HCT116 (cell line): ENCODE measurements at regions not wholly inside any gene's neighbourhood (a gene's known extent, or its start where the extent isn't known, plus 50 kb on each side); places are given as distances from the start of the nearest gene placed in this dataset.
"Not testable (repeated sequence)": the region's sequence is repeated elsewhere in the genome, so short reads cannot be mapped to it uniquely, and the experiment has no call there.

Source experiments
- ELF1 ChIP-seq: IDR thresholded peaks from 2 replicates; pipeline ENCODE4 v1.6.1; 2012; ENCODE audit warnings: low read depth, borderline replicate concordance
- EZH2 ChIP-seq: fragments of 200-600 bp; sonication (generic); IDR thresholded peaks from 2 replicates; pipeline ENCODE4 v1.6.1; 2017; ENCODE audit warnings: antibody characterized with exemption, mixed run types
- JUND ChIP-seq: IDR thresholded peaks from 2 replicates; pipeline ENCODE4 v1.6.1; 2012
- POLR2A ChIP-seq: IDR thresholded peaks from 2 replicates; pipeline ENCODE4 v1.7.0; 2011; ENCODE audit warnings: borderline replicate concordance; ENCODE audit not compliant: insufficient read depth, insufficient read length; ENCODE audit errors: extremely low read depth
- RAD21 ChIP-seq: IDR thresholded peaks from 2 replicates; pipeline ENCODE4 v1.6.1; 2012; ENCODE audit warnings: low read depth, mild to moderate bottlenecking
- SIN3A ChIP-seq: IDR thresholded peaks from 2 replicates; pipeline ENCODE4 v1.6.1; 2012; ENCODE audit warnings: low read depth
- SRF ChIP-seq: IDR thresholded peaks from 2 replicates; pipeline ENCODE4 v1.6.1; 2012; ENCODE audit warnings: low read depth
- TCF7L2 ChIP-seq: IDR thresholded peaks from 2 replicates; pipeline ENCODE4 v1.7.0; 2011; ENCODE audit warnings: borderline replicate concordance, inconsistent platforms; ENCODE audit not compliant: insufficient read depth, insufficient read length; ENCODE audit errors: extremely low read depth
- ZNF274 ChIP-seq: fragments of 200-500 bp; sonication (Bioruptor generic); IDR thresholded peaks from 2 replicates; pipeline ENCODE4 v1.6.1; 2014; ENCODE audit warnings: mild to moderate bottlenecking, low read depth, low read length, inconsistent platforms
- TF ChIP-seq, protein P1 (sequence below), 3 experiments: fragments of 200-600 bp in 1 of 3; sonication (generic) in 1 of 3; IDR thresholded peaks in 2 of 3; conservative IDR thresholded peaks in 1 of 3; 2 replicates each; pipeline ENCODE4 v1.5.1; 2012 to 2017; ENCODE audit warnings: low read depth in 2 of 3, low read length in 2 of 3, antibody characterized with exemption in 1 of 3, borderline replicate concordance in 1 of 3, control low read depth in 1 of 3, mild to moderate bottlenecking in 1 of 3, mixed read lengths in 1 of 3, mixed run types in 1 of 3, moderate library complexity in 1 of 3; ENCODE audit not compliant: insufficient read depth in 1 of 3
- TF ChIP-seq, protein P2 (sequence below): IDR thresholded peaks from 2 replicates; pipeline ENCODE4 v1.6.1; 2012; ENCODE audit warnings: low read depth
- TF ChIP-seq, protein P3 (sequence below): IDR thresholded peaks from 2 replicates; pipeline ENCODE4 v1.6.1; 2012

DNA sequence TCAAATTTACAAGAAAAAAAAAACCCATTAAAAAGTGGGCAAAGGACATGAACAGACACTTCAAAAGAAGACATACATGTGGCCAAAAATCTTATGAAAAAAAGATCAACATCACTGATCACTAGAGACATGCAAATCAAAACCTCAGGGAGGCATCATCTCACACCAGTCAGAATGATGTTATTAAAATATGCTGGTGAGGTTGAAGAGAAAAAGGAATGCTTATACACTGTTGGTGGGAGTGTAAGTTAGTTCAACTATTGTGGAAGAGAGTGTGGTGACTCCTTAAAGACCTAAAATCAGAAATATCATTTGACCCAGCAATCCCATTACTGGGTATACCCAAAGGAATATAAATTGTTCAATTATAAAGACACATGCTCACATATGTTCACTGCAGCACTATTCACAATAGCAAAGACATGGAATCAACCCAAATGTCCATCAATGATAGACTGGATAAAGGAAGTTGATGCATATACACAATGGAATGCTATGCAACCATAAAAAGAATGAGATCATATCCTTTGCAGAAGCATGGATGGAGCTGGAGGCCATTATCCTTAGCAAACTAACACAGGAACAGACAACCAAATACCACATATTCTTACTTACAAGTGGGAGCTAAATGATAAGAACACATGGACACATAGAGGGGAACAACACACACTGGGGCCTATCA, 100.3 kb upstream of the GALNT15 start:
- TF ChIP-seq, protein P1, sequence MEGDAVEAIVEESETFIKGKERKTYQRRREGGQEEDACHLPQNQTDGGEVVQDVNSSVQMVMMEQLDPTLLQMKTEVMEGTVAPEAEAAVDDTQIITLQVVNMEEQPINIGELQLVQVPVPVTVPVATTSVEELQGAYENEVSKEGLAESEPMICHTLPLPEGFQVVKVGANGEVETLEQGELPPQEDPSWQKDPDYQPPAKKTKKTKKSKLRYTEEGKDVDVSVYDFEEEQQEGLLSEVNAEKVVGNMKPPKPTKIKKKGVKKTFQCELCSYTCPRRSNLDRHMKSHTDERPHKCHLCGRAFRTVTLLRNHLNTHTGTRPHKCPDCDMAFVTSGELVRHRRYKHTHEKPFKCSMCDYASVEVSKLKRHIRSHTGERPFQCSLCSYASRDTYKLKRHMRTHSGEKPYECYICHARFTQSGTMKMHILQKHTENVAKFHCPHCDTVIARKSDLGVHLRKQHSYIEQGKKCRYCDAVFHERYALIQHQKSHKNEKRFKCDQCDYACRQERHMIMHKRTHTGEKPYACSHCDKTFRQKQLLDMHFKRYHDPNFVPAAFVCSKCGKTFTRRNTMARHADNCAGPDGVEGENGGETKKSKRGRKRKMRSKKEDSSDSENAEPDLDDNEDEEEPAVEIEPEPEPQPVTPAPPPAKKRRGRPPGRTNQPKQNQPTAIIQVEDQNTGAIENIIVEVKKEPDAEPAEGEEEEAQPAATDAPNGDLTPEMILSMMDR (IDR thresholded peaks at IDR 0.05 in 2 of 3, conservative IDR thresholded peaks at IDR 0.05 in 1 of 3; ENCODE audit: borderline replicate concordance in 1 of 3, insufficient read depth in 1 of 3, low read depth in 2 of 3, low read length in 2 of 3) = not testable (repeated sequence)
- TF ChIP-seq, protein P2, sequence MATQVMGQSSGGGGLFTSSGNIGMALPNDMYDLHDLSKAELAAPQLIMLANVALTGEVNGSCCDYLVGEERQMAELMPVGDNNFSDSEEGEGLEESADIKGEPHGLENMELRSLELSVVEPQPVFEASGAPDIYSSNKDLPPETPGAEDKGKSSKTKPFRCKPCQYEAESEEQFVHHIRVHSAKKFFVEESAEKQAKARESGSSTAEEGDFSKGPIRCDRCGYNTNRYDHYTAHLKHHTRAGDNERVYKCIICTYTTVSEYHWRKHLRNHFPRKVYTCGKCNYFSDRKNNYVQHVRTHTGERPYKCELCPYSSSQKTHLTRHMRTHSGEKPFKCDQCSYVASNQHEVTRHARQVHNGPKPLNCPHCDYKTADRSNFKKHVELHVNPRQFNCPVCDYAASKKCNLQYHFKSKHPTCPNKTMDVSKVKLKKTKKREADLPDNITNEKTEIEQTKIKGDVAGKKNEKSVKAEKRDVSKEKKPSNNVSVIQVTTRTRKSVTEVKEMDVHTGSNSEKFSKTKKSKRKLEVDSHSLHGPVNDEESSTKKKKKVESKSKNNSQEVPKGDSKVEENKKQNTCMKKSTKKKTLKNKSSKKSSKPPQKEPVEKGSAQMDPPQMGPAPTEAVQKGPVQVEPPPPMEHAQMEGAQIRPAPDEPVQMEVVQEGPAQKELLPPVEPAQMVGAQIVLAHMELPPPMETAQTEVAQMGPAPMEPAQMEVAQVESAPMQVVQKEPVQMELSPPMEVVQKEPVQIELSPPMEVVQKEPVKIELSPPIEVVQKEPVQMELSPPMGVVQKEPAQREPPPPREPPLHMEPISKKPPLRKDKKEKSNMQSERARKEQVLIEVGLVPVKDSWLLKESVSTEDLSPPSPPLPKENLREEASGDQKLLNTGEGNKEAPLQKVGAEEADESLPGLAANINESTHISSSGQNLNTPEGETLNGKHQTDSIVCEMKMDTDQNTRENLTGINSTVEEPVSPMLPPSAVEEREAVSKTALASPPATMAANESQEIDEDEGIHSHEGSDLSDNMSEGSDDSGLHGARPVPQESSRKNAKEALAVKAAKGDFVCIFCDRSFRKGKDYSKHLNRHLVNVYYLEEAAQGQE = not testable (repeated sequence)
- not testable (repeated sequence) for TF ChIP-seq RAD21, POLR2A, ZNF274, SIN3A, JUND, SRF, EZH2, TCF7L2, ELF1
- TF ChIP-seq, protein P3, sequence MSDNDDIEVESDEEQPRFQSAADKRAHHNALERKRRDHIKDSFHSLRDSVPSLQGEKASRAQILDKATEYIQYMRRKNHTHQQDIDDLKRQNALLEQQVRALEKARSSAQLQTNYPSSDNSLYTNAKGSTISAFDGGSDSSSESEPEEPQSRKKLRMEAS = not testable (repeated sequence)
